Stromal cell of bone marrow (primary cell): ENCODE measurements at regions not wholly inside any gene's neighbourhood (a gene's known extent, or its start where the extent isn't known, plus 50 kb on each side); places are given as distances from the start of the nearest gene placed in this dataset.

Experiments
- DNase-seq: peaks from one replicate; pipeline ENCODE4 v3.0.0-alpha.2; 2012; ENCODE audit warnings: low read depth

DNA sequence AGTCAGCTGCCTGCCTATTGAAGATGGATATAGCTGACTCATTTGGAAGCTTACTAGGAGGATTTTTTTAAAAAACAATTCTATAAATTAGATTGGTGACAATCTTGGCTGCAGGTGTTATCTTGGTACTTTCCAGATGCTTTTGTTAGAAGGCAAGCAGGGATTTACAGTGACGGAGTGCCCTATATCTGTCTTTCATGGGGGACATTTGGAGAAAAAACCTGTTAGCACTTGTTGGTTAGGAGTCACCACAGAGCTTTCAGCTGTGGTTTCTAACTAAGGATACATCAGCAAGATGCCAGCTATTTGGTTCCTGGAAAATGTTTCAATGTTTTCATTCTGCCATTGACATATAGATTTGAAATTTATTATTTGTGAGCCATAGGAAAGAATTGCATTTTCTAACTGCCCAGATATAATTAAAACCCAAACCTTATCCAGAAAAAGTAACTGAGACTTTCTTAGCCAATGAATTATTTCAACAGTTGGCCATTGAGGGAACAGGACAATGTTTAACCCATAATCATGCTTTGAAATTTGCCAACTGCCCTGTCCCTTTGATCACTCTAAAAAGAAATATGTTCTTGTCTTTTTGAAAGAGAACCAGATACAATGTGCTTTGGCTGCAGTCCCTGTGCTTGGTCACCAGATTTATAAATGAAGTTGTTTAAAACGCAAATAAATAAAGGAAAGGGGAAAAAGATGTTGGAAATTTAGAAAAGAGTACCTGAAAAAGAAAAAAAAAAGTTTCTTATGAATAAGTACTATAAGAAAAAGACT lies 761.0 kb upstream of the CXADR start:
- no peak for DNase-seq

GRCh38 chr21:16752475-16752857 lies 760.4 kb upstream of the CXADR start:
- no peak for DNase-seq

DNA sequence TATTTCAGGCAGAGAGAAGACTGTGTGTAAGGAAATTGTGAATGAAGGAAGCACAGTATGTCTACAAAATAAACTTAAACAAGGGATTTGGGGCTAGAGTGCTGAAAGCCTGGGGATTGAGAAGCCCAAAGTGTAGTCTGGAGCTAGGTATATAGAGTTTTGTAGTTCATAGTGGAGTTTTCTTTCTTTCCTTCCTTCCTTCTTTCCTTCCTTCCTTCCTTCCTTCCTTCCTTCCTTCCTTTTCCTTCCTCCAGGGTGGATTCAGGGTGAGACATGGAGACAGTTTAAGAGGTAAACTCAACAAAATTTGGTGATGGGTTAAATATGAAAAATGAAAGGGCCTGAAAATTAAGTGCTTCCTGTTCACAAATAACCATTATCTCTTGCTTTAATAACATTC lies 757.8 kb upstream of the CXADR start:
- no peak for DNase-seq

DNA sequence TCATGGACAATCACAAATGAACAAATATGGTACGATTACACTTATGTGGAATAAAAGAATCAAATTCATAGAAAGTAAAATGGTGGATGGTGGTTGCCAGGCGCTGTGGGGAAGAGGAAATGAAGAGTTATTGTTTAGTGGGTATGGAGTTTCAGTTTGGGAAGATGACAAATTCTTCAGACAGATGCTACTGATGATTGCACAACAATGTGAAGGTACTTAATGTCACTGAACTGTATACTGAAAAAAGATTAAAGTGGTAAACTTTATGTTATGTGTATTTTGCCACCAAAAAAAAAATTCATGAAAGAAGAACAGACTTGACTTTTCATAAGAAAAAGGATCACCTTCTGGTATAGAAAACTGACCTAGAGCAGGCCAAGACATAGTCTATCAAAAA lies 745.6 kb upstream of the CXADR start:
- no peak for DNase-seq

DNA sequence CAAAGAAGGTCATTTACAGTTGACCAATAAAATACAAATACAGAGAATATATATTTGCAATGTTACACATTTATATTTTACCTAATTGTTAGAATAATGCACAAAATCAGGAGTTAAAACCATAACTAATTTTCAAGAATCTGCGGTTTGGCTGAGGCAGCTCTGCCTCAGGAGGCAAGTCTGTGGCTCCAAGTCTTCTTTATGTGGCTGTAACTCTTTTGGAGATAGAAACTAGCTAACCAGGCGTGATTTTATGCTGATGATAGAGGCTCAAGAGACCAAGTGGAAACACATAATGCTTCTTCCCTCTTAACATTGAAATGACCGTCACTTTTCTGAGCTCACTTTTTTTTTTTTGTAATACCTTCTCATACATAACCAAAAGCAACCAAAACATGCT lies 744.7 kb upstream of the CXADR start:
- DNase-seq, result no peak

DNA sequence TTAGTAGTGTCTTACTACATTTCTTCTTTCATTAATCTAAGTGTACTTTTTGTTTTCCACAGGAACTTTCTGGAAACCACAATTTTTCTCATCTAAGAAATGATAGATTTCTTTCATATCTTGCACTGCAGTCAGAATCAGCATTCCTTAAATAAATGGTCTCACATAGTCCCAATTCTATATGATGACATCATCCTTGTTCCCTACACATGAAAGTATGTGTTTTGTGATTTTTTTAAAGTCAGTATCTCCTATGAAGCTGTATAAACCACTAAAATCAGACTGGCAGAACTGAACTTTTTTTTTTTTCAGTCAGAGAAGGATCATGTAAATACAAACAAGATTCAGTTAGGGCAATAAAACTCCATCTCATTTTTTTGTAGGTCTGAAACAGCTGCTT lies 742.6 kb upstream of the CXADR start:
- DNase-seq, result no peak

GRCh38 chr21:16773206-16773605 lies 739.6 kb upstream of the CXADR start:
- no peak for DNase-seq

DNA sequence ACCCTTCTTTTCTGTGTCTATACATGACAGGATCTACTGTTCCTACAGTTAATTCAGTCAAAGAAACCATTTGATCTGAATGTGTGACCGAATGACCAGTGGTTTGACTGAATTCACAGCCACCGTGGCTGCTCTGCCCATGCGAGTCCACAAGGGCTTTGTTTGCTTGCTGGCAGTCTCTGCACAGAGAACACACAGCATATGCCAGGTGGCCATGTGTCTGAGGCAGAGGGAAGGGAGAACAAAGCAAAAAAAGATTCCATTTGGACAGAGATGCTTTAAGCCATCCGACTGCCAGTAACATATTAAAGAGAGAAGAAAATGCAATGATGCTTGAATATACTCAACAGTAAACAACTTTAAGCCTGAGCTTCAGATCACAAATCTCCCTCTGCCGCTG lies 737.8 kb upstream of the CXADR start:
- no peak for DNase-seq

- DNase-seq, result no peak
These were observed 735.7 kb upstream of the CXADR start for GRCh38 chr21:16777041-16777720.

DNA sequence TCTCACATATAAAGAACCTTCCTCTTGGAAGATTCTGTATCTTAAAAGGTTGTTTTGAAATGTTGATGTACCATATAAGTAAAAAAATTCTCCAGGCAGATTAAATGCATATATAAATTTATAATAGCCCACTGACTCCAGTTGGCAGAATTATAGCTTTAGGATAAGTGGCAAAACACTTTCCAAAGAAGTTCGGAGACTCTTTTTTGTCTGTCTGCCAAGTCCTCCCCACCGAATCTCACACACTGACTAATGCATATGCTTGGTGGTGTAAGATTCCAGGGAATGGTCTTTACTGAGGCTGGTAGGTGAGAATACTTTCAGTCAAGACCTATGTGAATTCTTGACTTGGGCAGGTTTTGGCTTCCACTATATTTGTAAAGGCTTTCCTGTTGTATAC lies 724.3 kb upstream of the CXADR start:
- DNase-seq, result no peak

DNA sequence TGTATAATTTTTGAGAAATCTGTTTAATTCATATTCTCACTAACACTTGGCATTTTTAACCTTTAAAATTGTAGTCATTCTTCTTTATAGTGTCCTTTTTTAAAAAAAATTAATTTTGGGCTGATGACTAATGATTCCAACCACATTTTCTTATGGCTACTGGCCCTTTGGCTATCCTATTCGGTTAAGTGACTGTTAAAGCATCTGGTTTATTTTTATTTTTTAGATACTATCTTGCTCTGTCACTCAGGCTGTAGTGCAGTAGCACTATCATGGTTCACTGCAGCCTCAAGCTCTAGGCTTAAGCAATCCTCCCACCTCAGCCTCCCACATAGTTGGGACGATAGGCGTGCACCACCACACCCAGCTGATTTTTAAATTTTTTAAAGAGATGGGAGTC lies 723.2 kb upstream of the CXADR start:
- DNase-seq, result no peak

GRCh38 chr21:16792101-16792500 lies 720.7 kb upstream of the CXADR start:
- no peak for DNase-seq

- DNase-seq, result peak; percentile 80
These were observed 717.9 kb upstream of the CXADR start for GRCh38 chr21:16794950-16795349.

- DNase-seq, result no peak
These were observed 716.1 kb upstream of the CXADR start for GRCh38 chr21:16796776-16797175.

GRCh38 chr21:16797540-16797939 lies 715.3 kb upstream of the CXADR start:
- DNase-seq, result no peak

- no peak for DNase-seq
These were observed 714.9 kb upstream of the CXADR start for GRCh38 chr21:16797966-16798365.

GRCh38 chr21:16800536-16801275 lies 712.1 kb upstream of the CXADR start:
- DNase-seq, result no peak

GRCh38 chr21:16811011-16811410 lies 701.8 kb upstream of the CXADR start:
- DNase-seq, result no peak

DNA sequence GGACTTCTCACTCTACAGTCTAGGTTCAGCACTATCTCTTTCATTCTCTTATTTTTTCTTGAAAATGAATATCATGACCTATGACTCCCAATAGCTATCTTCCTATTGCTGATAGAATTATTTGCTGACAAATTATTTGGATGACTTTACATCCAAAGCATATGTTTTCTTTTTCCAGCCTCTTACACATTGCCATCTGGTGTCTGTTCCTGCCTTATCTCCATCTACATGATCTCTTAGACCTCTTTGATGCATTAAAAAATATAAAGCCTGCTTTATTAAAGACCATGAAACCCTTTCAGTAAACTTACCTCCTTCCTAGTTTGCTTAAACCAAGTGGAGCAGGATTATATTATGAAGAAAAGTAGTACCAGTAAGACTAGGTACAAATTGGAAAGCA lies 700.9 kb upstream of the CXADR start:
- no peak for DNase-seq

GRCh38 chr21:16815243-16815642 lies 697.6 kb upstream of the CXADR start:
- no peak for DNase-seq

DNA sequence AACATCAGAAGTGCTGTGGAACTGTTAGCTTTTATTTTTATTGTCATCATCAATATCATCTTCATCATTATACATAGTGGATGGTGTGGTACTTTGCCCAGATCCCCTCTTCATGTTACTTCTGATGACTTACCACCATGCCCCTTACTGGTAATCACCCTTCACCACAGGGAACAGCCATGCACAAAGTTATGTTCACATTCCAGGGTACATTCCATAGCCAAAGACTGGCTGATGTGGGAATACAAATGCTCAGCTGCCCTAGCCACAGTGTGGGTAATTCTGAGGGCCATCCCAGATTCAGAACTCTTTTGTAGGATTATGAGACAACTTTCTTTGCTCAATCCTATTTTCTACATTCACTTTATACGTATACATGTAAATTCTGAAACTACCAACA lies 691.3 kb upstream of the CXADR start:
- no peak for DNase-seq

DNA sequence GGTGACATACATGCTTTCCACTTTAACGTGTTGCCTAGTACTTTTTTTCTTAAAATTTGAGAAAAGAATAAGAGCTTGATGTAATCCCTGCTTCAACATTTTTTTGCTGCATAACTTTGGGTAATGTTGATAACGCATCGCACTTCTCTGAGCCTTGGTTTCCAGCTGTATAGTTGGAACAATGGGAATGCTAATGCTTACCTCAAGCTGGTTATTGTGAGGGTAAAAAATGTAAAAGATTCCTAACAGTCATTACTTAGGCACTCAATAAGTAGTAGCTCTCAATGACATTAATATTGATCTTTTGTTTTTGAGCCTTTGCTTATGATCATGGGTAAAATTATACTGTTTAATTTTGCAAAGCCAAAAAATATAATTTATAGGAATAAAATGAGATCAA lies 683.3 kb upstream of the CXADR start:
- DNase-seq, result no peak

DNA sequence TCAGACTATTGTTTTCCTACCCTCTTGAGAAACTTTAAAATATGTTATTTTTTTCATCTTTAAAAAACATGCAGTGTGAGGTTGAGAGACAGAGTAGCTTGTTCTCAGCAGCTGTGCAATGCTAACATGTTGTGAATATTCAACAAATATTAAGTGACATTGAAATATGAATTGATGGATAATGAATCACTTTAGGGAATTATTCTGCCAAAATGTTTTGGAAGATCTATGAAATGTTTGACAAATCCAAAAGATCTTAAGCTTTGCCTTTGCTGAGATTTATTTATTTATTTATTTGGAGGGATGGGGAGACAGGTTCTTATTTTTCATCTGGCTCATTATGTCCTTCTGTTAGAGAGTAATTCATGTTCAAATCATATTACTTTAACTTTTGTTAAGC lies 680.1 kb upstream of the CXADR start:
- DNase-seq, result no peak
